Peyer's patch (tissue), 4 donors: ENCODE measurements at regions not wholly inside any gene's neighbourhood (a gene's known extent, or its start where the extent isn't known, plus 50 kb on each side); places are given as distances from the start of the nearest gene placed in this dataset.
"Not testable (repeated sequence)": the region's sequence is repeated elsewhere in the genome, so short reads cannot be mapped to it uniquely, and the experiment has no call there.

ENCODE experiments used
- DNase-seq, 3 donors: peaks; one replicate each; pipeline ENCODE4 v3.0.0-alpha.2; 2017 to 2019
- H3K27ac ChIP-seq, 4 donors: fragments of 200-600 bp; sonication (generic); one replicate each; pipeline ENCODE4 v1.5.1; 2016 to 2019
- H3K27me3 ChIP-seq, 2 donors: fragments of 200-600 bp; sonication (generic); one replicate each; pipeline ENCODE4 v1.5.1; 2019
- H3K36me3 ChIP-seq, 3 donors: fragments of 200-600 bp; sonication (generic); one replicate each; pipeline ENCODE4 v1.5.1; 2016 to 2019
- H3K4me1 ChIP-seq, 4 donors: fragments of 200-600 bp; sonication (generic); one replicate each; pipeline ENCODE4 v1.5.1; 2016 to 2019
- H3K4me3 ChIP-seq, 4 donors: fragments of 200-600 bp; sonication (generic); 1 replicate in 3 of 4; 2 replicates in 1 of 4; pipeline ENCODE4 v1.5.1; 2016 to 2019; ENCODE audit warnings: mild to moderate bottlenecking in 1 of 4
- H3K9me3 ChIP-seq, 4 donors: fragments of 200-600 bp; sonication (generic); one replicate each; pipeline ENCODE4 v1.5.1; 2016 to 2019; ENCODE audit warnings: mild to moderate bottlenecking in 1 of 4
- CTCF ChIP-seq, 6 experiments: fragments of 450-650 bp in 4 of 6; fragments of 200-600 bp in 2 of 6; sonication (generic) in 1 of 6; IDR thresholded peaks; one replicate each; pipeline ENCODE4 v1.5.1; 2017 to 2019; ENCODE audit warnings: antibody characterized with exemption in 6 of 6, mild to moderate bottlenecking in 3 of 6, moderate library complexity in 1 of 6
- POLR2A ChIP-seq, 2 donors: fragments of 450-650 bp; IDR thresholded peaks; one replicate each; pipeline ENCODE4 v1.5.1; 2017; ENCODE audit warnings: antibody characterized with exemption in 2 of 2, mild to moderate bottlenecking in 2 of 2, moderate library complexity in 2 of 2

DNA sequence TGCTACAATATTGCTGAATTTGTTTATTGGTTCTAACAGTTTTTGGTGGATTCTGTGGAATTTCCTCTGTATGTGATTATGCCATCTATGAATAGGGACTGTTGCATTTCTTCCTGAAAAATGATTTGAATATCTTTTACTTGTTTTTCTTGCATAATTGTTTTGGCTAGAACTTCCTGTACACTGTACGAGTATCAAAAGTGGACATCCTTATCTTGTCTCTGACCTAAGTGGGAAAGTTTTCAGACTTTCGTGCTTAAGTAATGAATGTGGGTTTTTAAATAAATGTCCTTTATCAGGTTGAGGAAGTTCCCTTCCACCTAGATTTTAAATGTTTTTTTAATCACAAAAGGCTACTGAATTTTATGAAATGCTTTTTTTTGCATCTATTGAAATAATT lies 203.8 kb upstream of the ATP10A start:
- Histone ChIP-seq H3K4me1 (no peaks in the 10 kb centered on the region), H3K36me3 (no peaks in the 10 kb centered on the region), H3K4me3 (no peak overlapping the region), H3K27me3 (no peaks in the 10 kb centered on the region), H3K27ac (no peak overlapping the region), H3K9me3 (no peaks in the 10 kb centered on the region)
- TF ChIP-seq CTCF (IDR thresholded peaks at IDR 0.05): no peak
- TF ChIP-seq POLR2A (IDR thresholded peaks at IDR 0.05): no peak
- no peak for DNase-seq

DNA sequence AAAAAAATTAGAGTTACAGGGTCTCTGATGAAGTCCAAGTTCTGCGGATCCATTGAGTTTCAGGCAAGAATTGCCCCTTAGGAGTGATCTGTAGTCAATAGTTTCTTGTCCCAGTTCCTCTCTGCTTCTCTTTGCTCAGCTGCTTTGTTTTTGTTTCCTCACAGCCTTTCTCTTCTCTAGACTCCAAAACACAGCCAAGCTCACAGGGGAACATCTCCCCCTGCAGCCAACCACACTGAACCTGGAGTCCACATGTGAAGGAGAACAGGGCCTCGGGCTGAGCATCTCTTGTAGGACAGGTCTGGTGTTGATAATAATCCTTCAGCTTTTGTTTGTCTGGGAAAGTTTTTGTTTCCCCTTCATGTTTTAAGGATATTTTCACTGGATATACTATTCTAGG lies 202.6 kb upstream of the ATP10A start:
- no peak for TF ChIP-seq POLR2A (IDR thresholded peaks at IDR 0.05)
- TF ChIP-seq CTCF (IDR thresholded peaks at IDR 0.05): no peak
- no peak overlapping the region for H3K4me3 ChIP-seq
- no peak for DNase-seq
- no peaks in the 10 kb centered on the region for H3K4me1 ChIP-seq
- no peaks in the 10 kb centered on the region for H3K9me3 ChIP-seq
- H3K27me3 ChIP-seq: no peaks in the 10 kb centered on the region
- H3K36me3 ChIP-seq: no peaks in the 10 kb centered on the region
- H3K27ac ChIP-seq: no peak overlapping the region

GRCh38 chr15:26061248-26061647 lies 198.1 kb upstream of the ATP10A start:
- H3K27me3 ChIP-seq: no peaks in the 10 kb centered on the region

GRCh38 chr15:26056766-26057165 lies 193.6 kb upstream of the ATP10A start:
- H3K4me1 ChIP-seq: not testable (repeated sequence)

More at GRCh38 chr15:26061248-26061647, 198.1 kb upstream of the ATP10A start:
- no peak for DNase-seq
- Histone ChIP-seq H3K27ac (no peak overlapping the region), H3K4me1 (no peaks in the 10 kb centered on the region), H3K9me3 (no peaks in the 10 kb centered on the region), H3K36me3 (no peaks in the 10 kb centered on the region), H3K4me3 (no peak overlapping the region)
- TF ChIP-seq POLR2A (IDR thresholded peaks at IDR 0.05) (no peak), CTCF (IDR thresholded peaks at IDR 0.05) (no peak)

GRCh38 chr15:26051761-26052675 lies 188.9 kb upstream of the ATP10A start:
- TF ChIP-seq CTCF (IDR thresholded peaks at IDR 0.05) (no peak), POLR2A (IDR thresholded peaks at IDR 0.05) (no peak)
- Histone ChIP-seq H3K27ac (no peak overlapping the region), H3K36me3 (no peaks in the 10 kb centered on the region), H3K4me1 (no peaks in the 10 kb centered on the region), H3K9me3 (no peaks in the 10 kb centered on the region), H3K27me3 (no peaks in the 10 kb centered on the region), H3K4me3 (no peak overlapping the region)
- no peak for DNase-seq

More at GRCh38 chr15:26056766-26057165, 193.6 kb upstream of the ATP10A start:
- not testable (repeated sequence) for H3K36me3 ChIP-seq, H3K27ac ChIP-seq, H3K4me3 ChIP-seq, DNase-seq, H3K9me3 ChIP-seq, H3K27me3 ChIP-seq

GRCh38 chr15:26050984-26051383 lies 187.9 kb upstream of the ATP10A start:
- Histone ChIP-seq H3K27me3 (no peaks in the 10 kb centered on the region), H3K9me3 (no peaks in the 10 kb centered on the region), H3K4me3 (no peak overlapping the region), H3K4me1 (no peaks in the 10 kb centered on the region), H3K36me3 (no peaks in the 10 kb centered on the region), H3K27ac (no peak overlapping the region)
- no peak for TF ChIP-seq POLR2A (IDR thresholded peaks at IDR 0.05)
- no peak for TF ChIP-seq CTCF (IDR thresholded peaks at IDR 0.05)
- no peak for DNase-seq
